Activated naive CD8-positive, alpha-beta T cell (primary cell): ENCODE measurements at regions not wholly inside any gene's neighbourhood (a gene's known extent, or its start where the extent isn't known, plus 50 kb on each side); places are given as distances from the start of the nearest gene placed in this dataset.

ENCODE experiments used
- H3K27ac Mint-ChIP-seq: one replicate; pipeline ENCODE4 v1.8.0; 2021; ENCODE audit warnings: mixed read lengths
- H3K27me3 Mint-ChIP-seq: one replicate; pipeline ENCODE4 v1.8.0; 2021; ENCODE audit warnings: mixed read lengths
- H3K36me3 Mint-ChIP-seq: one replicate; pipeline ENCODE4 v1.8.0; 2021; ENCODE audit warnings: mixed read lengths
- H3K4me1 Mint-ChIP-seq: one replicate; pipeline ENCODE4 v1.8.0; 2021; ENCODE audit warnings: low read depth, mixed read lengths
- H3K4me3 Mint-ChIP-seq: one replicate; pipeline ENCODE4 v1.8.0; 2021; ENCODE audit warnings: mild to moderate bottlenecking, mixed read lengths
- H3K9me3 Mint-ChIP-seq: one replicate; pipeline ENCODE4 v1.8.0; 2021; ENCODE audit warnings: low read depth, mixed read lengths

- Mint-ChIP-seq H3K27ac (no peak overlapping the region), H3K4me1 (peaks cover 17% of the 10 kb centered on the region), H3K4me3 (no peak overlapping the region), H3K9me3 (no peaks in the 10 kb centered on the region), H3K27me3 (peaks cover 2% of the 10 kb centered on the region), H3K36me3 (no peaks in the 10 kb centered on the region)
These were observed 185.6 kb downstream of the ZBTB18 start for GRCh38 chr1:244236721-244237120.

GRCh38 chr1:244237445-244237844 lies 186.4 kb downstream of the ZBTB18 start:
- H3K36me3 Mint-ChIP-seq, result no peaks in the 10 kb centered on the region
- H3K27ac Mint-ChIP-seq, result no peak overlapping the region
- peaks cover 22% of the 10 kb centered on the region for H3K4me1 Mint-ChIP-seq
- H3K4me3 Mint-ChIP-seq, result no peak overlapping the region
- peaks cover 2% of the 10 kb centered on the region for H3K27me3 Mint-ChIP-seq
- H3K9me3 Mint-ChIP-seq, result no peaks in the 10 kb centered on the region

- no peaks in the 10 kb centered on the region for H3K36me3 Mint-ChIP-seq
- H3K4me3 Mint-ChIP-seq, result no peak overlapping the region
These were observed 188.2 kb downstream of the ZBTB18 start for GRCh38 chr1:244239261-244239770.

GRCh38 chr1:244241438-244241837 lies 190.4 kb downstream of the ZBTB18 start:
- Mint-ChIP-seq H3K36me3 (no peaks in the 10 kb centered on the region), H3K9me3 (no peaks in the 10 kb centered on the region), H3K4me1 (peaks cover 18% of the 10 kb centered on the region), H3K27ac (no peak overlapping the region), H3K4me3 (no peak overlapping the region), H3K27me3 (no peaks in the 10 kb centered on the region)

More at GRCh38 chr1:244239261-244239770, 188.2 kb downstream of the ZBTB18 start:
- peaks cover 19% of the 10 kb centered on the region for H3K4me1 Mint-ChIP-seq
- no peaks in the 10 kb centered on the region for H3K9me3 Mint-ChIP-seq
- peak overlapping the region; percentile 78 for H3K27ac Mint-ChIP-seq
- no peaks in the 10 kb centered on the region for H3K27me3 Mint-ChIP-seq

GRCh38 chr1:244242446-244242845 lies 191.4 kb downstream of the ZBTB18 start:
- H3K4me3 Mint-ChIP-seq, result no peak overlapping the region
- H3K27ac Mint-ChIP-seq, result no peak overlapping the region
- H3K4me1 Mint-ChIP-seq, result peaks cover 18% of the 10 kb centered on the region
- H3K36me3 Mint-ChIP-seq, result no peaks in the 10 kb centered on the region
- H3K9me3 Mint-ChIP-seq, result no peaks in the 10 kb centered on the region
- H3K27me3 Mint-ChIP-seq, result no peaks in the 10 kb centered on the region

GRCh38 chr1:244246334-244246733 lies 195.3 kb downstream of the ZBTB18 start:
- Mint-ChIP-seq H3K27me3 (no peaks in the 10 kb centered on the region), H3K4me3 (no peak overlapping the region), H3K9me3 (no peaks in the 10 kb centered on the region), H3K27ac (no peak overlapping the region), H3K36me3 (no peaks in the 10 kb centered on the region), H3K4me1 (peaks cover 10% of the 10 kb centered on the region)

- Mint-ChIP-seq H3K9me3 (no peaks in the 10 kb centered on the region), H3K27ac (no peak overlapping the region), H3K4me1 (no peaks in the 10 kb centered on the region), H3K4me3 (no peak overlapping the region), H3K27me3 (no peaks in the 10 kb centered on the region), H3K36me3 (no peaks in the 10 kb centered on the region)
These were observed 197.3 kb downstream of the ZBTB18 start for GRCh38 chr1:244248426-244248825.

GRCh38 chr1:244252211-244252610 lies 199.5 kb downstream of the ADSS2 start:
- H3K36me3 Mint-ChIP-seq, result no peaks in the 10 kb centered on the region
- no peaks in the 10 kb centered on the region for H3K9me3 Mint-ChIP-seq
- H3K4me1 Mint-ChIP-seq, result no peaks in the 10 kb centered on the region
- no peak overlapping the region for H3K4me3 Mint-ChIP-seq
- no peak overlapping the region for H3K27ac Mint-ChIP-seq
- no peaks in the 10 kb centered on the region for H3K27me3 Mint-ChIP-seq

GRCh38 chr1:244254467-244254866 lies 197.2 kb downstream of the ADSS2 start:
- Mint-ChIP-seq H3K4me3 (no peak overlapping the region), H3K27ac (no peak overlapping the region), H3K36me3 (no peaks in the 10 kb centered on the region), H3K4me1 (no peaks in the 10 kb centered on the region), H3K9me3 (no peaks in the 10 kb centered on the region), H3K27me3 (no peaks in the 10 kb centered on the region)

- H3K4me1 Mint-ChIP-seq, result no peaks in the 10 kb centered on the region
- H3K9me3 Mint-ChIP-seq, result no peaks in the 10 kb centered on the region
- H3K36me3 Mint-ChIP-seq, result no peaks in the 10 kb centered on the region
- H3K27ac Mint-ChIP-seq, result no peak overlapping the region
- no peaks in the 10 kb centered on the region for H3K27me3 Mint-ChIP-seq
- no peak overlapping the region for H3K4me3 Mint-ChIP-seq
These were observed 196.2 kb downstream of the ADSS2 start for GRCh38 chr1:244255426-244255965.

- Mint-ChIP-seq H3K27ac (no peak overlapping the region), H3K4me3 (no peak overlapping the region), H3K27me3 (no peaks in the 10 kb centered on the region)
These were observed 195.5 kb downstream of the ADSS2 start for GRCh38 chr1:244256086-244256676.

GRCh38 chr1:244264163-244264562 lies 187.5 kb downstream of the ADSS2 start:
- Mint-ChIP-seq H3K4me1 (no peaks in the 10 kb centered on the region), H3K36me3 (peaks cover 2% of the 10 kb centered on the region), H3K27ac (no peak overlapping the region), H3K9me3 (no peaks in the 10 kb centered on the region), H3K4me3 (no peak overlapping the region), H3K27me3 (peaks cover 2% of the 10 kb centered on the region)

More at GRCh38 chr1:244256086-244256676, 195.5 kb downstream of the ADSS2 start:
- H3K36me3 Mint-ChIP-seq, result no peaks in the 10 kb centered on the region
- H3K9me3 Mint-ChIP-seq, result no peaks in the 10 kb centered on the region
- H3K4me1 Mint-ChIP-seq, result no peaks in the 10 kb centered on the region

- Mint-ChIP-seq H3K4me3 (no peak overlapping the region), H3K36me3 (peaks cover 2% of the 10 kb centered on the region), H3K27ac (no peak overlapping the region), H3K9me3 (peaks cover 3% of the 10 kb centered on the region), H3K4me1 (no peaks in the 10 kb centered on the region), H3K27me3 (peaks cover 2% of the 10 kb centered on the region)
These were observed 186.2 kb downstream of the ADSS2 start for GRCh38 chr1:244265507-244265906.

GRCh38 chr1:244269169-244269568 lies 182.5 kb downstream of the ADSS2 start:
- Mint-ChIP-seq H3K27me3 (no peaks in the 10 kb centered on the region), H3K4me3 (no peak overlapping the region), H3K9me3 (peaks cover 7% of the 10 kb centered on the region), H3K27ac (no peak overlapping the region), H3K4me1 (peaks cover 10% of the 10 kb centered on the region), H3K36me3 (peaks cover 6% of the 10 kb centered on the region)

GRCh38 chr1:244271004-244271403 lies 180.7 kb downstream of the ADSS2 start:
- H3K27me3 Mint-ChIP-seq, result no peaks in the 10 kb centered on the region
- peaks cover 10% of the 10 kb centered on the region for H3K4me1 Mint-ChIP-seq

More at GRCh38 chr1:244271004-244271403, 180.7 kb downstream of the ADSS2 start:
- Mint-ChIP-seq H3K27ac (no peak overlapping the region), H3K36me3 (peaks cover 4% of the 10 kb centered on the region), H3K9me3 (peaks cover 7% of the 10 kb centered on the region), H3K4me3 (no peak overlapping the region)
